ENCODE measurements at regions not wholly inside any gene's neighbourhood (a gene's known extent, or its start where the extent isn't known, plus 50 kb on each side); places are given as distances from the start of the nearest gene placed in this dataset.

GRCh38 chr18:55102501-55102900 lies 143.2 kb upstream of the CCDC68 start:
- Histone ChIP-seq H3K27me3 (no peaks in the 10 kb centered on the region), H3K4me3 (no peak overlapping the region), H3K36me3 (no peaks in the 10 kb centered on the region), H3K4me1 (no peaks in the 10 kb centered on the region), H3K27ac (no peak overlapping the region), H3K9me3 (no peaks in the 10 kb centered on the region)
- TF ChIP-seq CTCF (IDR thresholded peaks at IDR 0.05) (no peak), POLR2A (IDR thresholded peaks at IDR 0.05) (no peak), EP300 (IDR thresholded peaks at IDR 0.05) (no peak)
- no peak for DNase-seq (ENCODE audit: low spot score in 2 of 2)
- WGBS, 2 donors, result 53 to 65% methylated on average over 3 of the region's 3 CpGs

GRCh38 chr18:55101458-55101824 lies 142.2 kb upstream of the CCDC68 start:
- Histone ChIP-seq H3K27ac (no peak overlapping the region), H3K4me1 (no peaks in the 10 kb centered on the region), H3K36me3 (no peaks in the 10 kb centered on the region), H3K9me3 (no peaks in the 10 kb centered on the region), H3K27me3 (no peaks in the 10 kb centered on the region), H3K4me3 (no peak overlapping the region)
- WGBS, 2 donors, result 94 to 95% methylated on average over 2 of the region's 2 CpGs
- DNase-seq (ENCODE audit: low spot score in 2 of 2), result no peak
- no peak for TF ChIP-seq CTCF (IDR thresholded peaks at IDR 0.05)
- no peak for TF ChIP-seq POLR2A (IDR thresholded peaks at IDR 0.05)
- TF ChIP-seq EP300 (IDR thresholded peaks at IDR 0.05), result no peak

- no peak for DNase-seq (ENCODE audit: low spot score in 2 of 2)
- TF ChIP-seq POLR2A (IDR thresholded peaks at IDR 0.05) (no peak), EP300 (IDR thresholded peaks at IDR 0.05) (no peak)
- no peaks in the 10 kb centered on the region for H3K4me1 ChIP-seq
- H3K9me3 ChIP-seq, result no peaks in the 10 kb centered on the region
- WGBS, 2 donors, result 68 to 76% methylated on average over 3 of the region's 3 CpGs
- no peaks in the 10 kb centered on the region for H3K27me3 ChIP-seq
- no peak overlapping the region for H3K4me3 ChIP-seq
- H3K27ac ChIP-seq, result no peak overlapping the region
- H3K36me3 ChIP-seq, result no peaks in the 10 kb centered on the region
Measured at GRCh38 chr18:55100817-55101457, 141.7 kb upstream of the CCDC68 start.

GRCh38 chr18:55097456-55098170 lies 138.4 kb upstream of the CCDC68 start:
- no peak for TF ChIP-seq POLR2A (IDR thresholded peaks at IDR 0.05)
- TF ChIP-seq EP300 (IDR thresholded peaks at IDR 0.05), result no peak
- no peak for TF ChIP-seq CTCF (IDR thresholded peaks at IDR 0.05)
- H3K27me3 ChIP-seq, result no peaks in the 10 kb centered on the region
- DNase-seq (ENCODE audit: low spot score in 2 of 2), result no peak
- H3K4me1 ChIP-seq, result no peaks in the 10 kb centered on the region
- H3K36me3 ChIP-seq, result no peaks in the 10 kb centered on the region
- no peaks in the 10 kb centered on the region for H3K9me3 ChIP-seq
- WGBS, 2 donors, result 45 to 47% methylated on average over 9 of the region's 9 CpGs
- no peak overlapping the region for H3K4me3 ChIP-seq
- H3K27ac ChIP-seq, result peak overlapping the region in 1 of 4 donors; percentile 9

GRCh38 chr18:55096263-55096951 lies 137.1 kb upstream of the CCDC68 start:
- 55 to 61% methylated on average over 10 of the region's 10 CpGs for WGBS, 2 donors
- Histone ChIP-seq H3K27me3 (no peaks in the 10 kb centered on the region), H3K4me3 (no peak overlapping the region), H3K9me3 (no peaks in the 10 kb centered on the region), H3K4me1 (no peaks in the 10 kb centered on the region), H3K27ac (no peak overlapping the region), H3K36me3 (no peaks in the 10 kb centered on the region)
- DNase-seq (ENCODE audit: low spot score in 2 of 2), result peak; percentile 16 to 53
- TF ChIP-seq CTCF (IDR thresholded peaks at IDR 0.05), result peak in 3 of 5 experiments; percentile 14 to 35 (median 24)
- no peak for TF ChIP-seq POLR2A (IDR thresholded peaks at IDR 0.05)
